ENCODE measurements at regions not wholly inside any gene's neighbourhood (a gene's known extent, or its start where the extent isn't known, plus 50 kb on each side); places are given as distances from the start of the nearest gene placed in this dataset.
"Not testable (repeated sequence)": the region's sequence is repeated elsewhere in the genome, so short reads cannot be mapped to it uniquely, and the experiment has no call there.

DNA sequence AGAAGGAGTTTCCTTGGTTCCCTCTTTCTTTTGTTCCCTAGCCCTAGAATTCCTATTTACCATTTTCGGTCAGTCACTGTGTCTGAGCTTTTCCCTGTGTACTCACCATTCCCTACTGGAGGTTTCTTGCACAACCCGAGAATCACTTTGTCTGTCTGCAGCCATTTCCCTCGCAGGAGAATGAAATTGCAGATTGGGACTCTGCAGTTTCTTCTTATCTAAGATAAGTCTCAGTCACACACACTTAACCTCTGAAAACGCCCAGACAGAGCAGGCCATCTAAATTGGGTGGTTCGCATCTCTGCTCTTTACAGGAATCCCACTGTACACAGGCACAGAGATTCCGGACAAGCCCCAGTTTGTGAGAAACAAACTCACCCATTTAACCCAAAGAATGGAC is 58.6 kb upstream of the CNTNAP2 start:
- DNase-seq (ENCODE audit: low spot score), result no peak
- FAIRE-seq, result no peak

DNA sequence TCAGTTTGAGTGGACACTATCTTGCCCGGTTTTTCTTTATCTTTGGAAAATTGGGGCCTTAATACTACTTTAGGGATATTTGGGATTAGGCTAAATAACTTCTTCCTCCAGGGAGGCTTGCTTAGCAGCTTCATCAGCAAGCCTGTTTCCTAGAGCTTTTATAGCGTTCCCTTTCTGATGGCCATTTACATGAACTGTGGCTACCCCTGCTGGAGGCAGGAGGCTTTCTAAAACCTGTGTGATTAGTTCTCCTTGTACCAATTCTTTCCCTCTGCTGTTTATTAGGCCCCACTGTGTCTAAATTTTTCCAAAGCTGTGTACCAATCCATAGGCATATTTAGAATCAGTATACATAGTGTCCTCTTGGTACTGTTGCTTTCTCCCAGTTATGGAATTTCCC is 61.7 kb upstream of the CNTNAP2 start:
- no peak for FAIRE-seq
- no peak for DNase-seq (ENCODE audit: low spot score)

DNA sequence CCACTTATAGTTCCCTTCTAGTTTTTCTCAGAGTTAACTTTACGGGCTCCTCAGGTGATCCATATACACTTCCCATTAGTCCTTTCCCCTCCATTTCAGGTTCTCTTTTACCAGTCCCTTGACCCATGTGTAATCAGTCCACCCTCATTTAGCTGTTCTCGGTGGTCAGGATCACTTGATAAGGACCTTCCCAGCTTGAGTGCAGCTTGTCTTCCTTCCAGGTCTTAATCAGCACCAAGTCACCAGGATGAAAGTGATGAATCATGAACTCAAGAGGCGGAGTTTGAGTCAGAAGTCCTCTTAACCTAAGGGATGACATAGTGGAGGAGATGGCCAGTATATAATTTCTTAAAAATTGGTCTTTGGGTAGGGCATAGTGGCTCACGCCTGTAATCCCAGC is 63.1 kb upstream of the CNTNAP2 start:
- no peak for DNase-seq (ENCODE audit: low spot score)

DNA sequence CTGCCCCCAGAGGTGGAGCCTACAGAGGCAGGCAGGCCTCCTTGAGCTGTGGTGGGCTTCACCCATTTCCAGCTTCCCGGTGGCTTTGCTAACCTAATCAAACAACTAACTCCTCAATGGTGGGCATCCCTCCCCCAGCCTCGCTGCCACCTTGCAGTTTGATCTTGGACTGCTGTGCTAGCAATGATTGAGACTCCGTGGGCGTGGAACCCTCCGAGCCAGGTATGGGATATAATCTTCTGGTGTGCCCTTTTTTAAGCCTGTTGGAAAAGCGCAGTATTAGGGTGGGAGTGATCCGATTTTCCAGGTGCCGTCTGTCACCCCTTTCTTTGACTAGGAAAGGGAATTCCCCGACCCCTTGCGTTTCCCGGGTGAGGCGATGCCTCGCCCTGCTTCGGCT is 73.3 kb upstream of the CNTNAP2 start:
- DNase-seq (ENCODE audit: low spot score); FAIRE-seq: not testable (repeated sequence)

More for the DNA sequence above, 63.1 kb upstream of the CNTNAP2 start:
- FAIRE-seq, result no peak

DNA sequence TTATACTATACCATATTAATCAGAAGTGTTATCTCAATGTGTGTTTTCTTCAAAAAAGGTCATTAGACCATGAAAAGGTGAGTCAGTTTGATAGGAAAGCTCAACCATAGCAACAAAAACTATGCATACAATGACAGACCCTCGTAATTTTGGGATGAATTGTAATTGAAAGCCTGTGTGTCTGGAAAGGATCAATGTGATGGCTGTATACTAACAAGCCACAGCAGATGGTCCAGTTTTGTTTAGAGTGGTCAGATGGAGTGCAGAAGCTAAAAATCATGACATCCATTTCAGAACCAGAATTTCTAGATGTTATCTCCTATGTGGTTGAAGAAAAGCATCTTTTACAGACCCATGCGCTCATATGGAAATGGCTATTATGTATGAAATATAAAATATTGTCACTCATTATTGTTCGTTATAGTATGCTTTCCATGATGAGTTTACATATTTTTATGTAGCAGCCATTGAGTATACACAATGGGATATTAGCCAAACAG is 88.3 kb upstream of the CNTNAP2 start:
- FAIRE-seq, result no peak
- no peak for DNase-seq (ENCODE audit: low spot score)

DNA sequence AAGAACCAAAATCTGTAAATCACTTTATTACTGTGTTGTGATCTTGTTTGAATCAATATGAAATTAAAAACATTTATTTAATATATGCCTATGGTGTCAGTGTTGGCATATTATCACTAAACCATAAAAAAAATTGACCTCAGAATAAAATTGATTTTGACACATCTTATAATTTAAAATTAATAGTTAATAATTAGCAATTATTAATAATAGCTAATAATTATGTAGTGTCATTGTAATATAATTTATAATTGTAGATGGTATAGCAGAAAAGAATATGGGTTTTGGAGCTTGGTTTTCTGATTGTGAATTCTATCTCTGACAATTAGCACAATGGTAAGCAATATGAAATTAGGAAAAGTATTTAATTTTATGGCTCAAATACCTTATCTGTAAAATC is 89.4 kb upstream of the CNTNAP2 start:
- DNase-seq (ENCODE audit: low spot score), result no peak
- FAIRE-seq, result peak; percentile 37

DNA sequence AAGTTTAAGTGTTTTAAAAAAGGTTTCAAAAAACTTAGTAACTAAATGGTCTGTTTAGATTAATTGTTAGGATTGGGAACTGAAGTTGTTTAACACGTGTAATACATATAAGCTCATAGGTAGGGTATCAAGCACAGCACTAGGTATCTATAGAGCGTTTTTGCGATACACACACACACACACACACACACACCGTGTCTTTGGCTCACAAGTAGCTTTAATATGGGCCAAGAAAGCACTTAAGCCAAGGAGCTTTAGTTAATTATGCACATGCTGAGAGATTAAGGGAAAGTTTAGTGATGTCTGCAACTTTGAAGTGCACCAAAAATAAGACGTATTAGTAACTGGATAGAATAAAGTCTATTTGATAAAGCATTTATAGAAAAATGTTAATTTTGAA is 93.8 kb upstream of the CNTNAP2 start:
- FAIRE-seq (no peak), DNase-seq (ENCODE audit: low spot score) (no peak)

DNA sequence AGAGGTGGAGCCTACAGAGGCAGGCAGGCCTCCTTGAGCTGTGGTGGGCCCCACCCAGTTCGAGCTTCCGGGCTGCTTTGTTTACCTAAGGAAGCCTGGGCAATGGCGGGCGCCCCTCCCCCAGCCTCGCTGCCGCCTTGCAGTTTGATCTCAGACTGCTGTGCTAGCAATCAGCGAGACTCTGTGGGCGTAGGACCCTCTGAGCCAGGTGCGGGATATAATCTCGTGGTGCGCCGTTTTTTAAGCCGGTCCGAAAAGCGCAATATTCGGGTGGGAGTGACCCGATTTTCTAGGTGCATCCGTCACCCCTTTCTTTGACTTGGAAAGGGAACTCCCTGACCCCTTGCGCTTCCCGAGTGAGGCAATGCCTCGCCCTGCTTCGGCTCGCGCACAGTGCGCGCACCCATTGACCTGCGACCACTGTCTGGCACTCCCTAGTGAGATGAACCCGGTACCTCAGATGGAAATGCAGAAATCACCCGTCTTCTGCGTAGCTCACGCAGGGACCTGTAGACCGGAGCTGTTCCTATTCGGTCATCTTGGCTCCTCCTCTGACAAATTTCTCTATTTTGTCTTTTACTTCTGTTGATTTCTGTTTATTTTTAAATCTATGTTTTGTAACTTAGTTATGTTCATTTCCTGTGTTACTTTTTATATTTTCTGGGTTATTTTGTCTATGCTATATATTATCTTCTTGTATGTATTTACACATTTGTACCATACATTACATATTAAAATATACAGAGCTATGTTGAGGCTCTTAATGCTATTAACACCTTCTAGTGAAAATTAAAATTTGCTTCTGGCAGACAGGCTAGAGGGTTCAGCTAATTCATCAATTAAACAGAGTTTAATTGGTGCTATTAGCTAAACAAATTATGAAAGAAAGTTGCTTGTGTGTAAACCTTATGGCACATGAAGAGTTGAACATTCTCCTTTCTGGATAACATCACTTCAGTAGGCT is 97.3 kb upstream of the CNTNAP2 start:
- DNase-seq (ENCODE audit: low spot score); FAIRE-seq: not testable (repeated sequence)

DNA sequence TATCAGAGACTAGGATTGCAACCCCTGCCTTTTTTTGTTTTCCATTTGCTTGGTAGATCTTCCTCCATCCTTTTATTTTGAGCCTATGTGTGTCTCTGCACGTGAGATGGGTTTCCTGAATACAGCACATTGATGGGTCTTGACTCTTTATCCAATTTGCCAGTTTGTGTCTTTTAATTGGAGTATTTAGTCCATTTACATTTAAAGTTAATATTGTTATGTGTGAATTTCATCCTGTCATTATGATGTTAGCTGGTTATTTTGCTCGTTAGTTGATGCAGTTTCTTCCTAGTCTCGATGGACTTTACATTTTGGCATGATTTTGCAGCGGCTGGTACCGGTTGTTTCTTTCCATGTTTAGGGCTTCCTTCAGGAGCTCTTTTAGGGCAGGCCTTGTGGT is 99.2 kb upstream of the CNTNAP2 start:
- not testable (repeated sequence) for DNase-seq (ENCODE audit: low spot score); FAIRE-seq

DNA sequence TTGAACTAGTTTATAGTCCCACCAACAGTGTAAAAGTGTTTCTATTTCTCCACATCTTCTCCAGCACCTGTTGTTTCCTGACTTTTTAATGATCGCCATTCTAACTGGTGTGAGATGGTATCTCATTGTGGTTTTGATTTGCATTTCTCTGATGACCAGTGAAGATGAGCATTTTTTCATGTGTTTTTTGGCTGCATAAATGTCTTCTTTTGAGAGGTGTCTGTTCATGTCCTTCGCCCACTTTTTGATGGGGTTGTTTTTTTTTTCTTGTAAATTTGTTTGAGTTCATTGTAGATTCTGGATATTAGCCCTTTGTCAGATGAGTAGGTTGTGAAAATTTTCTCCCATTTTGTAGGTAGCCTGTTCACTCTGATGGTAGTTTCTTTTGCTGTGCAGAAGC is 102.4 kb upstream of the CNTNAP2 start:
- DNase-seq (ENCODE audit: low spot score); FAIRE-seq: not testable (repeated sequence)

DNA sequence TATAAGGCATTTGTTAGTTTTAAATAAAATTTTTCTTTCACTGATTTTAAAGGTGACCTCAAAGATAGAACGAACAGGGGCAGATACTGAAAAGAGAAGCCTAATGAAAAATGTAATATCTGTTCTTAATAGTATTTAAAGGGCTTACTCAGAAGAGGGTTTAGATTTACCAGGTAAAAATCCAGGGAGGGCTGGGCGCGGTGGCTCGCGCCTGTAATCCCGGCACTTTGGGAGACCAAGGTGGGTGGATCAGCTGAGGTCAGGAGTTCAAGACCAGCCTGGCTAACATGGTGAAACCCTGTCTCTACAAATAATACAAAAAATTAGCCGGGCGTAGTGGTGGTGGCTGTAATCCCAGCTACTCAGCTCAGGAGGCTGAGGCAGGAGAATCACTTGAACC is 108.3 kb upstream of the CNTNAP2 start:
- FAIRE-seq (no peak), DNase-seq (ENCODE audit: low spot score) (no peak)

DNA sequence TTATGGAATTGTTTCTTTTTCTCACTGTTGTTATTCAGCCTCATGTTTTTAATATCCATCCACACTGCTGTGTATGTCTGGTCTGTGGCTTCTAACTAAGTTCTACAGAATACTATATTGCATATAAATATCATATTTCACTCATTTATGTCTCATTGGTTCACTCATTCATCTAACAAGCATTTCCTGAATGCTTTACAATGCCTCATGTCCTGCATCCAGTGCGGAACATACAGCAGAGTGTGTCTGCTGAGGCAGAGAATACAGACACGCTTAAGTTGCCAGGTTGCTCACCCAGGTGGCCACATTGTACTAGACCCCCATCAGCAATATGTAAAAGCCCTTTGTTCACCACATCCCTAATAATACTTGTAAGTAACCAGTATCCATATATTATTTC is 111.8 kb upstream of the CNTNAP2 start:
- DNase-seq (ENCODE audit: low spot score) (no peak), FAIRE-seq (no peak)

DNA sequence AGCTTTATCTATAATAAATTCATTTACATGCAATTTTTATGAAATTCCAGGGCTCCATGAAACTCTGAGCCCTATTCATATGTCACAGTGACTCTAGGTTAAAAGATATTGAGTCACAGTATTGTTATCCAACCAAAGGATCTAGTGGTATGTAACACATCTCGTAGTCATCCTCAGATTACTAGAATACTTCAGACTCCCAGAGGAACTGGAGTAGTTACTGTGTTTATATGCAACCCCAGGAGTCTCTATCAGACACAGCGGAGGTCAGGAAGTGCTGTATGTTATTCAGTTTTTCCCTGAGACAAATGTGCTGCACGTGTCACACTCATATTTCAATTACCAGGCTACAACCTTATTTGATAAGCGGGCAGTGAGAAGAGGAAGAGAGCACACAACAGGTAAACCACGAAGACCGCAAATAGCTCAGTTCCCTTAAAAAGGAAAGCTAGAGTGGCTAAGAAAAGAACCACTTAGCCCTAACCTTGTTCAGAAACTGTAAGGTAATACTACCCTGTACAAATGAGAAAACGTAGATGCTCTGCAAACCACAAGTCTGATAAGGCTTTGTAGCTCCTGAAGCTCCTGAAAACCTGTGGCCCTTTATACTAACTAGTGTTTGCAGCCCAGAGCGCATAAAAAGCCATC is 114.0 kb upstream of the CNTNAP2 start:
- FAIRE-seq (no peak), DNase-seq (ENCODE audit: low spot score) (no peak)

DNA sequence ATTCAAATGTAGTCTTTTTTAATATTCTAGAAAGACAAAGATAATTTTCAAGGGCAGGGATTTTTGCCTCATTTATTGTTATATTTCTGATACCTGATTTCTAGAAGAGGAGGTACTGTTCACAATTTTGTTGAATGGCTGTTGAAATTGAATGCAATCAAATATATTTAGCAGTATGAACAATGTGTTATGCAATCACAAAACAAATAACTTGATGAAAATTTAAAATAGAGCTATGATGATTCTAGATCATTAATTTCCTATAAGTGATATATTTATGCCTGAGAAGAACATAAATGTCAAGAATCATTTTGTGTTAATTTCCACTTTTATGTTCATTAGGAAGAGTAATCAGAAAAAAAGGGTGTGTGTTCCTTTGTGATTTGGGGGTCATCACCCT is 114.6 kb upstream of the CNTNAP2 start:
- no peak for FAIRE-seq
- no peak for DNase-seq (ENCODE audit: low spot score)

DNA sequence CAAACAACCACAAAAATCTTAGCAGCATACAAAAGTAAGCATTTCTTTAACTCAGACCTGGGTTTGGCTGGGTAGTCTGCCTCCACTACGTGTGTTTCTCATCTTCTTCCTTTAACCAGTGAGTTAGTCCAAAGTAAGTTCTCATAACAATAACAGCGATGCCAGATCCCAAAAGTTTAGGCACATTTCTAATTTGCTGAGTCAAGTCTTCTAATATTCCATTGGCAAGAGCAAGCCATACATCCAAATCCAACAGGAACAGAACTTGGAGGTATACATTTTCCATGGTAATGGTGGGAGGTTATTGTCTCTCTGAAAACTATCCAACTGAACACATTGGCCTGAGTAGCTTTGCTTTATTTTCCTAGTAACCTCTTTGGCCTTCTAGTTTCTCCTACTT is 115.7 kb upstream of the CNTNAP2 start:
- no peak for DNase-seq (ENCODE audit: low spot score)

DNA sequence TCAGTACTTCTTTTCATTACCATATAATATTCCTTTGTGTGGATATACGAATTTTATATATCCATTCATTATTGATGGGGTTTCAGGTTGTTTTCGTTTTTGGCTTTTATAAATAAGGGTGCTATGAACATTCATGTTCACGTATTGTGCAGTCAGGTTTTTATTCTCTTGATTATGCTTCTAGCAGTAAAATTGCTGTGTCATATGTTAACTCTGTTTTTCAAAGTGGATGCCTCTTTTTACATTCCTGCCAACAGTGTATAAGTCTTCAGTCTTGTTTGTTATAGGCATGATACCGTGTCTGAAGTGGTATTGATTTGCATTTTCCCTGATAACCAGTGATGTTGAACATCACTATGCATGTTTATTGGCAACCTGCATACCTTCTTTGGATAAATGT is 127.1 kb upstream of the CNTNAP2 start:
- DNase-seq (ENCODE audit: low spot score), result no peak
- FAIRE-seq, result no peak

More for the DNA sequence above, 115.7 kb upstream of the CNTNAP2 start:
- no peak for FAIRE-seq

DNA sequence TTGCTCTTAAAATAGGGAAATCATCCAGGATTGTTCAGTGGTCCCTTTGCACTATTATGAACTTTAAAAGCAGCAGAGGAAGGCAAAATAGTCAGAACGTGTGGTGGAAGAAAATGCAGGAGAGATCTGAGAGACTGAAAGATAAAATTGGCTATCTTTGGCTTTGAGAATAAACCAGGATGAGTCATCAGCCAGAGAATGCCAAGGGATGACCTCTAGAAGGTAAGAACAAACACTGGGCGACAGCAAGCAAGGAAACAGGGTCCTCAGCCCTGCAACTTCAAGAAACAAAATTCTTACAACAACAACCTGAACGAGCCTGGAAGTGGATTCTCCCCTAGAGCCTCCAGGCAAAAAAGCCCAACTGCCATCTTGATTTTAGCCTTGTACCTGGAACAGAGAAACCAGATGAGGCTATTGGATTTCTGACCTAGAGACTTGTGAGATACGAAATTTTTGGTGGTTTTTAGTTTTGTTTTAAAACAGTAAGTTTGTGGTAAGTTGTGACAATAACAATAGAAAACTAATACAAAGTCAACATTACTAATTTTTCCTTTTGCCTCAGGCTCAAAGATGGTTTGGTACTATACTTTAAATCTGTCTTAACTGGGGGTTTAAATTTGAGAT is 130.2 kb upstream of the CNTNAP2 start:
- no peak for DNase-seq (ENCODE audit: low spot score)

DNA sequence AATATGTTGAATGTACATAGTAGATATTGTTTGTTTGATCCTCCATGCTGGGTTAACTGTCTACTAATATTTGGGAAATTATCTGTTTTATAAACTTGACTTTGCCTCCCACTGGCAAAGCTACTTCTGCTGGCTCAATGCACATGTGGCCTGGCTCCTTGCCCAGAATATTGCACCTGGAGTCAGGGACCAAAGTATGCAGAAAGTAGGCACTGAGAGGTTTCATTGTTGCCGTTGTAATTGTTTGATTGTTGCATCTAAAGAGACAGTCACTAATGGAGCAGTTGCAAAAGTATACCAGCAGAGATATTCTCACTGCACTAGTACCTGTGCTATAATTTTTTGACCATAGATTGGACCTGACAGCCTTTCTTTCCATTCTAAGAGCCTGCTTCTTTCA is 137.8 kb upstream of the CNTNAP2 start:
- FAIRE-seq (no peak), DNase-seq (ENCODE audit: low spot score) (no peak)

More for the DNA sequence above, 130.2 kb upstream of the CNTNAP2 start:
- no peak for FAIRE-seq

DNA sequence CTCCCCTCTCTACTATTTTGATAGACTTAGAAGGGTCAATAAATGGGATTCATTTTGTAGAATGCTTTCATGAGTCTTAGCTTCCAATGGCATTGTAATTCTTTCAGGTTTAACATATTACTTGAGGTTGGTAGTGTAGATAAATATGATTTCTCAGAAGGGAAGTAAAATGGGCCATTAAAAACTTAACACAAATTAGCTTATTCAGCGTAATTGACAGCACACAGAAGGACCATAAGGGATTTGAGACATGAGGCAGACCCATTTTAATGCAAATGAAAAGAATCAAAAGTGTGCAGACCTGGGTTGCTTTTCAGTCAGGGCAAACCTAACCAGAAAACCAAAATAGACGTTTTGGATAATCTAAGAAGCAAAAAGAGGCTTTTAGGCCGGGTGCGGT is 156.6 kb upstream of the CNTNAP2 start:
- DNase-seq (ENCODE audit: low spot score) (no peak), FAIRE-seq (no peak)

DNA sequence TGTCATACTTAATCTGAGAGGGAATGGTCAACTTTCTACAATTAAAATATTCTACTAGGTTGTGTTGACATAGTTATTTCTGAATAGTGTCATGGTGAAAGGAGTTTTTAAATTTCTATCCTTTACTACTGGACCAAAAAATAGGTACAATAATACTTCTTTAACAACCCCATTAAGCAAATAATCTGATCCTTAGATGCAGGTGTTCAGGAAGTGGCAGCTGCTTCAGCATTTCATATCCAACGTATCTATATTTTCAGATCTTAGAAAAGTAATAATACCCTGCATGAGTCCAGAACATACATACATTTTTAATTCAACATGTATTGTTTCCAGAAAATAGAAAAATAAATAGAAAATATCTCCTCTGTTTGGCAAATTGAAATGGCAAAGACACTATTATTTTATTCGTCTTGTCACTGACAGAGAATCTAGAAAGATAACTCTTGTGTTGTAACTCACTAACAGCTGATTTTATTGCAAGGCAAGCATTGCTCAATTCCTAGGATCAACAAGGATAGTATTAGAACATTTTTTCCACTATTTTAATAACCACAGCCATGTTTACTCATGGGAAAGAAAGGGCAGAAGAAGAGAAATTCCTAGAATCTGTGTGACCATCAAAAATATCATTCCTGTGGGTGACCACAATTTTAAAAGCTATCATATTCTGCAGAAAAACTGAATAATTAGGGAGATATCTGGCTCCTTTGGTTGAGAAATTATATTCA is 159.3 kb upstream of the CNTNAP2 start:
- DNase-seq (ENCODE audit: low spot score) (no peak), FAIRE-seq (no peak)

DNA sequence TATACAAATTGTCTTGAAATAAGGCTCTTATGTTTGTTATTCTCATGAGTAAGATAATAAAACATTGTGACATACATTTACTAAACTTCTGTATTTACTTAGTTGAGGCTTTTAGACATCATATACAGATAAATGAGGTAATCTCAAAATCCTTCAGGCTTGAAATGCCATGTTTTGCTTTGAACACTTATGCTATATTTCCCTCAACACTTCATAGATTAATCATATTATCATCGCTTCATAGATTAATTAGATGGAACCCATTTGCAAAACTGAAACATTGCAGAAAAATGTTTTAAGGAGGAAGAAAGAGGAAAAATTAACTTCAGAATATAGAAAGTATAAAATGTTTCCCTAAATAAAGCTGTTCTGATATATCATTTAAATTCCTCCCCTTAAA is 165.0 kb upstream of the CNTNAP2 start:
- no peak for FAIRE-seq
- no peak for DNase-seq (ENCODE audit: low spot score)

All from RCC 7860 (cell line).